Astrocyte of the spinal cord (primary cell): ENCODE measurements at regions not wholly inside any gene's neighbourhood (a gene's known extent, or its start where the extent isn't known, plus 50 kb on each side); places are given as distances from the start of the nearest gene placed in this dataset.
"Not testable (repeated sequence)": the region's sequence is repeated elsewhere in the genome, so short reads cannot be mapped to it uniquely, and the experiment has no call there.

Experiments
- DNase-seq: peaks from one replicate; pipeline ENCODE4 v3.0.0; 2011; ENCODE audit warnings: low read depth, low spot score
- H3K4me3 ChIP-seq: 2 replicates; pipeline ENCODE4 v1.5.1; 2011; ENCODE audit warnings: low read depth, mild to moderate bottlenecking, low read length, moderate library complexity
- in situ Hi-C: cut with HindIII; loops from 2 replicates; pipeline ENCODE4 v1.10.0; 2017; ENCODE audit warnings: low sequenced_read_pairs
- TF ChIP-seq, protein P1 (sequence below): IDR thresholded peaks from 2 replicates; pipeline ENCODE4 v1.5.1; 2012; ENCODE audit warnings: low read depth, mild to moderate bottlenecking, low read length, inconsistent platforms

DNA sequence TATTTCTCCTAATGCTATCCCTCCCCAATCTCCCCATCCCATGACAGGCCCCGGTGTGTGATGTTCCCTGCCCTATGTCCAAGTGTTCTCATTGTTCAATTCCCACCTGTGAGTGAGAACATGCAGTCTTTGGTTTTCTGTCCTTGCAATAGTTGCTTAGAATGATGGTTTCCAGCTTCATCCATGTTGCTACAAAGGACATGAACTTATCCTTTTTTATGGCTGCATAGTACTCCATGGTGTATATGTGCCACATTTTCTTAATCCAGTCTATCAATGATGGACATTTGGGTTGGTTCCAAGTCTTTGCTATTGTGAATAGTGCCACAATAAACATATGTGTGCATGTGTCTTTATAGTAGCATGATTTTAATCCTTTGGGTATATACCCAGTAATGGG, 51.3 kb upstream of the RIOK2 start:
- H3K4me3 ChIP-seq, DNase-seq, in situ Hi-C loops: not testable (repeated sequence)

DNA sequence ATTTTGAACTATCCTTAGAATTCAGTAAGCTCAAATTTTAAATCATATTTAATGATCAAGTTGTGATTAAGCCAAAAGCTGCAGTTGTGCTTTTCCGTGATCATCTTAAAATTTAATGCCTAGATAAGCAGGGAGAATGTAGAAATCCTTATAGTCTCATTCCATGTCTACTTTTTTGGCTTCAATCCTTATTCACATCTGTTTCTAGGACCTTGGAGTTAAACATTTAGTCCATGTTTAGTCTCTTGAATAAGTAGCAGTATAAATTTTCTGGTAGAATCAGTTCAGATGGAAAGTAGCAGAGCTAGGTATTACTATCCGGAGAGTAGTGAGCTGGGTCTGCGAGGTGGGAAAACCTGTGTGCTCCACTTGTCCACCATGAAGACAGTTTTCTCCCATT, 59.3 kb upstream of the RIOK2 start:
- no peak overlapping the region for H3K4me3 ChIP-seq
- in situ Hi-C loops, result no loop called here
- DNase-seq, result no peak
- TF ChIP-seq, protein P1, sequence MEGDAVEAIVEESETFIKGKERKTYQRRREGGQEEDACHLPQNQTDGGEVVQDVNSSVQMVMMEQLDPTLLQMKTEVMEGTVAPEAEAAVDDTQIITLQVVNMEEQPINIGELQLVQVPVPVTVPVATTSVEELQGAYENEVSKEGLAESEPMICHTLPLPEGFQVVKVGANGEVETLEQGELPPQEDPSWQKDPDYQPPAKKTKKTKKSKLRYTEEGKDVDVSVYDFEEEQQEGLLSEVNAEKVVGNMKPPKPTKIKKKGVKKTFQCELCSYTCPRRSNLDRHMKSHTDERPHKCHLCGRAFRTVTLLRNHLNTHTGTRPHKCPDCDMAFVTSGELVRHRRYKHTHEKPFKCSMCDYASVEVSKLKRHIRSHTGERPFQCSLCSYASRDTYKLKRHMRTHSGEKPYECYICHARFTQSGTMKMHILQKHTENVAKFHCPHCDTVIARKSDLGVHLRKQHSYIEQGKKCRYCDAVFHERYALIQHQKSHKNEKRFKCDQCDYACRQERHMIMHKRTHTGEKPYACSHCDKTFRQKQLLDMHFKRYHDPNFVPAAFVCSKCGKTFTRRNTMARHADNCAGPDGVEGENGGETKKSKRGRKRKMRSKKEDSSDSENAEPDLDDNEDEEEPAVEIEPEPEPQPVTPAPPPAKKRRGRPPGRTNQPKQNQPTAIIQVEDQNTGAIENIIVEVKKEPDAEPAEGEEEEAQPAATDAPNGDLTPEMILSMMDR, result no peak

DNA sequence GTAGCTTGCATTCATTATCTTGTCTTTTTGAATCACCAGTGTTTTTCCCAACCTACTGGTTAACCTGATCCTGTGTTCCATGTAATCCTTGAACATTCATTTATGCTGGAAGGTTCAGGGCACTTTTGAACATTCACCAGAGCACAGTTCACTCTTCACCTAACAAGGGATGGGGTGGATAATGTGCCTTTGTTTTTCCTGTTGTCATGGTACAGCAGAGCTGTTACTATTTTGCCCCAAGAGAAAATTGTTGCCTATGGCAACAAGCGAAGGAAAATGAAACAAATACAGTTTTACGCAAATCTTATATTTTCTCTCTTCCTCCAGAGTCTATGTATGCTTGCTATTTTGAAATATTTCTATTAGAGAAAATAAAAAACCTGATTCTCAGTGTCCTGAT, 60.3 kb upstream of the RIOK2 start:
- no peak overlapping the region for H3K4me3 ChIP-seq
- TF ChIP-seq, protein P1, result no peak
- in situ Hi-C loops, result no loop called here
- DNase-seq, result no peak

DNA sequence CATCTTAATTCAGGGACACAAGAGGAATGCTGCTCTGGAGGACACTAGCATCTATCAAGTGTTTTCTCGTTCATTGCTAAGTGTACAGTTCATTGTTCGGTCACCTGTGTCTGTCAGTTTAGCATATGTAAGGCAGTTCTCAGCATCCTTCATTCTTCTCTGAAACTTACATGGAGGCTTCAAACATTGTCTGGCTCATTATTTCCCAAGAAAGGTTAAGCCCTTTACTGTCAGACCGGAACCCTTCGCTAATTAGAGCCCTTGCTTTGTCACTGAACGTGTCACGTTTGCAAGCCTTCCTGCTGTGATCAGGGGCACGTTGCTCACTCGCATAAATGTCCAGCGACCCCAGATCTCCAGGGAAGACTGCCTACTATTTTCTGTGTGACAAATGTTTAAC, 62.3 kb upstream of the RIOK2 start:
- H3K4me3 ChIP-seq, result no peak overlapping the region
- DNase-seq, result no peak
- TF ChIP-seq, protein P1, result no peak
- in situ Hi-C loops, result no loop called here

DNA sequence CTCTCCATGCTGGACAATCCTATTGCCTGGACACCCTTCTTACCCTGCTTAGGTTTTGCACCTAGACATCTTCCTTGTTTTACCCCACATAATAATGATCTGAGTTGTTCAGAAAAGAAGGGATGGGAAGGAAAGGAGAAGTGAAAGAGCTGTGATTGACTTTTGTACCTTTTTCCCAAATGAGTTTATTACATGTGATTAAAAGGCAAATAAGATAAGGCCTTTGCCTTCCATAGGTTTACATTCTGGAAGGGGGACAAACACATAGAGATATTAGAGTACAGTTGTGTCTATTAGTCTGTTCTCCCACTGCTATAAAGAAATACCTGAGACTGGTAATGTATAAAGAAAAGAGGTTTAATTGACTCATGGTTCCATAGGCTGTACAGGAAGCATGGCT, 67.1 kb upstream of the RIOK2 start:
- in situ Hi-C loops, result no loop called here
- TF ChIP-seq, protein P1, result no peak
- no peak for DNase-seq
- H3K4me3 ChIP-seq, result no peak overlapping the region

DNA sequence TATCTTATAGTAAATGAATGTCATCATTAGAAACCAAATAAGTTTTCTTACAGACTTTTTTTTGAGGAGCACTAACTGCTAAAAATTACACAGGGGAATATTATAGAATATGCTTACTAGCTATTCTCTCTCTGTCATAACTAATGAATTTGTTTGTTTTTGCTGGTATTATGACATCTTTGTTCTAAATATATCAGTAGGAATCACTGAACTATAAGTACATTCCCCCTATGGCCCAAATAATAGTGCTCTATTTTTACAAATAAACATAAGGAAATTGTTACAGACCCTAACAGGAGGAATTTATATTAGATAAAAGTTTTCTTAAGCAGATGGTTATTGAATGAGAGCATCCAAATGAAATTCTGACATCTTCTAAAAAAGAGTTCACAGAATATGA, 83.0 kb upstream of the RIOK2 start:
- in situ Hi-C loops, result no loop called here
- DNase-seq, result no peak
- TF ChIP-seq, protein P1, result no peak
- no peak overlapping the region for H3K4me3 ChIP-seq

DNA sequence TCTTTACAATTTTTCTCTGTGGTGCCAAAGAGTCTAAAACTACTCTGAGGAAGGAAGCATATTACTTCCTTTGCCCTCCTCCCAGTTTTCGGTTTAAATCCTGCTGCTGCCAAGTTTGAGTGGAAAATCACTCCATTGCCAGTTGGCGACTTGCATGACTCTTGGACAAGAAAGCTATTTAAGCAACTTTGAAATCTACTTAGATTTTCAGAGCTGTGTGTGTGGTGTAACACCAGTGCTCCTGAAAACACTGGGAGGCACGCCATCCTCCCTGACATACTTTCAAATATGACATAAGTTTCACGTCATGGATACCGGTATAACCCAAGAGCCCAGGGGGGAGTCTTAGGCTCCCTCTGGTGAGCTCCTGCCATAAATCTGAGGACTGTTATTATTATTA, 83.5 kb upstream of the RIOK2 start:
- no peak overlapping the region for H3K4me3 ChIP-seq
- TF ChIP-seq, protein P1, result no peak
- in situ Hi-C loops, result no loop called here

More for the DNA sequence above, 83.5 kb upstream of the RIOK2 start:
- no peak for DNase-seq
